Caco-2 (cell line): ENCODE measurements at regions not wholly inside any gene's neighbourhood (a gene's known extent, or its start where the extent isn't known, plus 50 kb on each side); places are given as distances from the start of the nearest gene placed in this dataset.

ENCODE experiments used
- BruUV-seq: library from RNA; stranded (reverse); fragments of 400-500 nt; replicated peaks from 2 replicates; lab custom pipeline; 2021; lab: Mats Ljungman, UMichigan
- CTCF ChIA-PET: fragments of 300-600 bp; sonication (Branson Sonifier 250); formaldehyde crosslinking; loops from one replicate; lab custom pipeline; 2022; ENCODE audit warnings: antibody characterized with exemption; lab: Charles Lee
- POLR2A ChIA-PET: fragments of 300-600 bp; sonication (Branson Sonifier 250); formaldehyde crosslinking; loops from one replicate; lab custom pipeline; 2022; ENCODE audit warnings: antibody characterized with exemption; lab: Charles Lee
- DNase-seq, 2 experiments: peaks; one replicate each; pipeline versions ENCODE4 v3.0.0 to v3.0.0-alpha.2; 2020 to 2022
- H3K27me3 ChIP-seq: replicated peaks from 2 replicates; pipeline ENCODE4 v1.6.0; 2011; ENCODE audit warnings: low read length; ENCODE audit not compliant: control insufficient read depth, insufficient read depth
- H3K36me3 ChIP-seq: 2 replicates; pipeline ENCODE4 v1.5.1; 2011; ENCODE audit warnings: low read length; ENCODE audit not compliant: control insufficient read depth, insufficient read depth
- H3K4me1 ChIP-seq: fragments of 250-450 bp; sonication (Bioruptor Pico); 2 replicates; pipeline ENCODE4 v1.5.1; 2020; ENCODE audit warnings: mild to moderate bottlenecking
- H3K4me3 ChIP-seq: 2 replicates; pipeline ENCODE4 v1.5.1; 2011; ENCODE audit warnings: low read depth, mild to moderate bottlenecking, control low read depth, low read length
- H3K9me3 ChIP-seq: fragments of 250-450 bp; sonication (Bioruptor Pico); 2 replicates; pipeline ENCODE4 v1.5.1; 2020; ENCODE audit warnings: mild to moderate bottlenecking, moderate library complexity
- H3K27ac Mint-ChIP-seq: one replicate; pipeline ENCODE4 v1.8.0; 2022; ENCODE audit warnings: mixed read lengths; ENCODE audit not compliant: unreplicated experiment
- H3K27me3 Mint-ChIP-seq: one replicate; pipeline ENCODE4 v1.8.0; 2022; ENCODE audit warnings: mixed read lengths; ENCODE audit not compliant: insufficient read depth, unreplicated experiment
- H3K36me3 Mint-ChIP-seq: one replicate; pipeline ENCODE4 v1.8.0; 2022; ENCODE audit warnings: mild to moderate bottlenecking, mixed read lengths; ENCODE audit not compliant: insufficient read depth, unreplicated experiment
- H3K4me1 Mint-ChIP-seq: one replicate; pipeline ENCODE4 v1.8.0; 2022; ENCODE audit warnings: low read depth, mixed read lengths; ENCODE audit not compliant: unreplicated experiment
- H3K4me3 Mint-ChIP-seq: one replicate; pipeline ENCODE4 v1.8.0; 2022; ENCODE audit warnings: mild to moderate bottlenecking, moderate library complexity, mixed read lengths; ENCODE audit not compliant: unreplicated experiment
- H3K9me3 Mint-ChIP-seq: one replicate; pipeline ENCODE4 v1.8.0; 2022; ENCODE audit warnings: mixed read lengths; ENCODE audit not compliant: unreplicated experiment
- CTCF ChIP-seq, 2 experiments: fragments of 200-600 bp in 1 of 2; IDR thresholded peaks; 1 replicate in 1 of 2; 2 replicates in 1 of 2; pipeline versions ENCODE4 v1.5.1 to v1.8.0; 2011 to 2022; ENCODE audit warnings: antibody characterized with exemption in 1 of 2, control low read depth in 1 of 2, inconsistent platforms in 1 of 2, low read depth in 1 of 2, low read length in 1 of 2, mild to moderate bottlenecking in 1 of 2, moderate library complexity in 1 of 2; ENCODE audit not compliant: insufficient read depth in 1 of 2, severe bottlenecking in 1 of 2, unreplicated experiment in 1 of 2
- intact Hi-C: fragments of 100-400 bp; cut with micrococcal nuclease; formaldehyde crosslinking; loops from one replicate; pipeline ENCODE4 v1.10.0; 2022; ENCODE audit not compliant: unreplicated experiment

- Mint-ChIP-seq H3K27me3 (no peaks in the 10 kb centered on the region), H3K4me1 (no peaks in the 10 kb centered on the region), H3K4me3 (no peak overlapping the region), H3K27ac (no peak overlapping the region), H3K9me3 (no peaks in the 10 kb centered on the region), H3K36me3 (no peaks in the 10 kb centered on the region)
- TF ChIP-seq CTCF (IDR thresholded peaks at IDR 0.05; ENCODE audit: insufficient read depth in 1 of 2, low read depth in 1 of 2, low read length in 1 of 2, severe bottlenecking in 1 of 2, unreplicated experiment in 1 of 2), result no peak
- no peaks in the 10 kb centered on the region for H3K9me3 ChIP-seq
- H3K36me3 ChIP-seq, result no peaks in the 10 kb centered on the region
- H3K27me3 ChIP-seq, result no peaks in the 10 kb centered on the region
- H3K4me1 ChIP-seq, result no peaks in the 10 kb centered on the region
- DNase-seq, result no peak
- no peak overlapping the region for H3K4me3 ChIP-seq
- no TSS peak for BruUV-seq
- POLR2A ChIA-PET, result no interaction called here
- CTCF ChIA-PET, result no interaction called here
- intact Hi-C loops, result no loop called here
Observed at GRCh38 chr12:74431801-74432200, 105.8 kb upstream of the ATXN7L3B start.

DNA sequence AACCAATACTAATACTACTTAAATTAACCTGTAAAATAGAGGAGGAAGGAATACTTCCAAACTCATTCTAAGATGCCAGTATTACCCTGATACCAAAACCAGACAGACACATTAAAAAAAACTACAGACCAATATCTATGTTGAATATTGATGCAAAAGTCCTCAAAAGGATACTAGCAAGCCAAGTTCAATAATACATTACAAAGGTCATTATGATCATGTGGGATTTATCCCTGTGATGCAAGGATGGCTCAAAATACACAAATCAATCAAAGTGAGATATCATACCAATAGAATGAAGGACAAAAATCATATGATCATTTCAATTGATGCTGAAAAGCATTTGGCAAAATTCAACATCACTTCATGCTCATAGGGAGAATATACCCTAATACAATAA lies 97.2 kb upstream of the ATXN7L3B start:
- no peaks in the 10 kb centered on the region for H3K9me3 Mint-ChIP-seq
- intact Hi-C loops, result no loop called here
- Histone ChIP-seq H3K36me3 (no peaks in the 10 kb centered on the region), H3K27me3 (no peaks in the 10 kb centered on the region), H3K9me3 (no peaks in the 10 kb centered on the region), H3K4me1 (peaks cover 10% of the 10 kb centered on the region; the same call in 1 of the 2 replicates), H3K4me3 (no peak overlapping the region)
- ChIA-PET POLR2A (no interaction called here), CTCF (no interaction called here)
- H3K4me1 Mint-ChIP-seq, result peaks cover 12% of the 10 kb centered on the region
- no peaks in the 10 kb centered on the region for H3K36me3 Mint-ChIP-seq
- TF ChIP-seq CTCF (IDR thresholded peaks at IDR 0.05; ENCODE audit: insufficient read depth in 1 of 2, low read depth in 1 of 2, low read length in 1 of 2, severe bottlenecking in 1 of 2, unreplicated experiment in 1 of 2), result no peak
- H3K27ac Mint-ChIP-seq, result no peak overlapping the region
- DNase-seq, result no peak
- no TSS peak for BruUV-seq
- H3K4me3 Mint-ChIP-seq, result no peak overlapping the region
- H3K27me3 Mint-ChIP-seq, result no peaks in the 10 kb centered on the region

DNA sequence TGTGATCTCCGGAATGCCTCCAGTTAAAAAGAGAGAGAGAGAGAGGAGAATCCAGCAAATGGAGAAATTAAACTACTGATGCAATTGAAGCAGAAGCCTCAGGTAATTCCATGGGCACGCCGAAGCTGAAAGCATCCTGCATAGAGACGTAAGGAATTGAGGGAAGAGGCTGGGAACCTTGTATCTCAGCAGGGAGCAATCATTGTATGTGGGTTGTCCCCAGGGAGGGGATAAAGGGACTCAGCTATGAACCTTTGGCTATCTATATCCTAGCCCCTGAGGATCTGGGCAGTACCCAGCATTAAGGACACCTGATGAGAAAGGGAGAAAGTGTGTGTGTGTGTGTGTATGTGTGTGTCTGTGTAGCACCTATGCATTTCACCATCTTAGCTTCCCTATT lies 95.8 kb upstream of the ATXN7L3B start:
- Histone ChIP-seq H3K9me3 (no peaks in the 10 kb centered on the region), H3K27me3 (no peaks in the 10 kb centered on the region), H3K4me3 (no peak overlapping the region), H3K4me1 (peaks cover 10% of the 10 kb centered on the region; the same call in 1 of the 2 replicates), H3K36me3 (no peaks in the 10 kb centered on the region)
- no peak for TF ChIP-seq CTCF (IDR thresholded peaks at IDR 0.05; ENCODE audit: insufficient read depth in 1 of 2, low read depth in 1 of 2, low read length in 1 of 2, severe bottlenecking in 1 of 2, unreplicated experiment in 1 of 2)
- Mint-ChIP-seq H3K4me3 (no peak overlapping the region), H3K27ac (no peak overlapping the region), H3K27me3 (no peaks in the 10 kb centered on the region), H3K36me3 (no peaks in the 10 kb centered on the region), H3K9me3 (no peaks in the 10 kb centered on the region), H3K4me1 (peaks cover 12% of the 10 kb centered on the region)
- ChIA-PET CTCF (no interaction called here), POLR2A (no interaction called here)
- intact Hi-C loops, result no loop called here
- no TSS peak for BruUV-seq
- DNase-seq, result no peak
